LNCAP (cell line): ENCODE measurements at regions not wholly inside any gene's neighbourhood (a gene's known extent, or its start where the extent isn't known, plus 50 kb on each side); places are given as distances from the start of the nearest gene placed in this dataset.

Experiments used
- TF ChIP-seq, protein P1 (sequence below): fragments of 450-650 bp; IDR thresholded peaks from 2 replicates; pipeline ENCODE4 v1.5.1; 2017; ENCODE audit warnings: mild to moderate bottlenecking

DNA sequence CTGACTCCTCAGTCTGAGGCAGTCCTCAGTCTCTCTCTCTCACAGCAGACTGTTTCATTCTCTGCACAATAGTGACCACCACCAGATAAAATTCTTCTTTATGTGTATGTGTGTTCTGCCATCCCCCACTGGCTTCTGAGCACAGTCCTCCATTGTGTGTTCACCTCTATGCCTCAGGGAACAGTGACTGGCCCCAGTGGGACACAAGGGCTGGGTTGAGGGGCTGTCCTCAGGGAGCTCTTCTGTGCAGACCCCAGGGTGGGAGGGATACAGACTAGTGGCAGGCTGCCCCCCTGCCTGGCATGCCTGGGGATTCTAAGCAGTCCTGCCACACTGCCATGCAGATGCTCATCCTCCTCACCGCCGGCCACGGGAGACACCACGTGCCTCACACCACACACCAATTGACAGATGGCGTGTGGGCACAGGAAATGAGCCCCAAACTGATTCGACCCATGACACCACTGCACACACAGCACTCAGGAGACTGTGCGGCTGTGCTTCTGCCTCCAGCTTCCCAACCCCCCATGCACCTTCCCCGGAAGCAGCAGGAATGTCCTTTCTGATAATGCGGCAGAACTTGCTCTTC is 237.6 kb upstream of the CHRNA7 start:
- TF ChIP-seq, protein P1, sequence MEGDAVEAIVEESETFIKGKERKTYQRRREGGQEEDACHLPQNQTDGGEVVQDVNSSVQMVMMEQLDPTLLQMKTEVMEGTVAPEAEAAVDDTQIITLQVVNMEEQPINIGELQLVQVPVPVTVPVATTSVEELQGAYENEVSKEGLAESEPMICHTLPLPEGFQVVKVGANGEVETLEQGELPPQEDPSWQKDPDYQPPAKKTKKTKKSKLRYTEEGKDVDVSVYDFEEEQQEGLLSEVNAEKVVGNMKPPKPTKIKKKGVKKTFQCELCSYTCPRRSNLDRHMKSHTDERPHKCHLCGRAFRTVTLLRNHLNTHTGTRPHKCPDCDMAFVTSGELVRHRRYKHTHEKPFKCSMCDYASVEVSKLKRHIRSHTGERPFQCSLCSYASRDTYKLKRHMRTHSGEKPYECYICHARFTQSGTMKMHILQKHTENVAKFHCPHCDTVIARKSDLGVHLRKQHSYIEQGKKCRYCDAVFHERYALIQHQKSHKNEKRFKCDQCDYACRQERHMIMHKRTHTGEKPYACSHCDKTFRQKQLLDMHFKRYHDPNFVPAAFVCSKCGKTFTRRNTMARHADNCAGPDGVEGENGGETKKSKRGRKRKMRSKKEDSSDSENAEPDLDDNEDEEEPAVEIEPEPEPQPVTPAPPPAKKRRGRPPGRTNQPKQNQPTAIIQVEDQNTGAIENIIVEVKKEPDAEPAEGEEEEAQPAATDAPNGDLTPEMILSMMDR = no peak

DNA sequence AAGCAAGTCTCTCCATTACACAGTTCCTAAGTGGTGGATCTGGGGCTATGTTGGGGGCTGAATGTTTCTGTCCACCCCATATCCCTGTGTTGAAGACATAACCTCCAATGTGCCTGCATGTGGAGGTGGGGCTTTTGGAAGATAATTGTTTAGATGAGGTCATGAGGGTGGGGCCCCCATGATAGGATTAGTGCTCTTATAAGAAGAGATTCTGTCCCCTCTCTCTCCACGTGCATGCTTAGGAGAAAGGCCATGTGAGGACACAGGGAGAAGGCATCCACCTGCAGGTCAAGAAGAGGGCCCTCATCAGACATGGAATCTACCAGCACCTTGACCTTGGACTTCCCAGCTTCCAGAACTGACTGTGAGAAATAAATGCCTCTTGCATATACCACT is 231.0 kb upstream of the CHRNA7 start:
- TF ChIP-seq, protein P1 = no peak

DNA sequence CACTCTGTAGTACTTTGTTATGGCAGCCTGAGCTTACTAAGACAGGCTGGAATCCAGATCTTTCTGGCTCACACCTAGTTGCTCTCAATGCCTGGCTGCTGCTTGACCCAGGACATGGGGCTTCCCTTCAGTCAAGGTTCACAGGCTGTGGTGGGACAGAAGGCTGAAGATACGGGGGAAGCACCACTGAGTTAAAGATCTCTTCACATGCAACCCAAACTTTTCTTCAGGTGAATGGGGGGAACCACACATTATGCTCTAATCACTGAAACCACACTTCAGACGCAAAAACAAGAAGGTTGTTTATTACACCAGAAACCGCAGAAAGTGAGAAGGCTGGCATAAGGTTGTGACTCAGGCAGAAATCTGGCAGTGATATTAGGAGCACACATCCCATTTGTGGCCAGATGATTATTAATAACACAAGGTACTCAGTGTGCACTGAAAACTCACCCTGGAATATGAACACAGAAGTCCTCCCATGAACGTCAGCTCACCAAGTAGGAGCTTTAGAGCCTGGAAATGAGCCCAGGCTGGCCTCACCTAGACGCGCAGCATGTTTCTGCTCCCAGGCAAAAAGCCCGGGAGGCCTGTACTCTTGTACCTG is 230.5 kb upstream of the CHRNA7 start:
- TF ChIP-seq, protein P1 = no peak

DNA sequence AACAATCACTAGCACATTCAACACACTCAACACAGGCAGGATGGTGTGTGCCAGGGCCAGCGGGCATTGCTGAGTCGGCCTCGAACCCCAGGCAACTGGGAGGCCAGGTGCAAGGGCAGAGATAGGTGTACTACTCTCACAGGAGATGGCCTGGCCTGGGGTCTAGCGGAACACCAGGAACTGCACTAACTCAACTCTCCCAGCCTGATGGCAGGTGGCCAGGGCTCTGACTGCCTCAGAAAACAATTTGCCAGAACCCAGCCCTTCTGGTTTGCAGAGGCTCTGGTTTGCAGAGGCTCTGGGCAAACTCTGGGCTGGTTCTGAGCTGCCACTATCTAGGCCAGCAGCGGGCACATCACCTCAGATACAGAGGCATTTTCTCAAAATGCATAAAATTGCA is 229.2 kb upstream of the CHRNA7 start:
- TF ChIP-seq, protein P1 = no peak

DNA sequence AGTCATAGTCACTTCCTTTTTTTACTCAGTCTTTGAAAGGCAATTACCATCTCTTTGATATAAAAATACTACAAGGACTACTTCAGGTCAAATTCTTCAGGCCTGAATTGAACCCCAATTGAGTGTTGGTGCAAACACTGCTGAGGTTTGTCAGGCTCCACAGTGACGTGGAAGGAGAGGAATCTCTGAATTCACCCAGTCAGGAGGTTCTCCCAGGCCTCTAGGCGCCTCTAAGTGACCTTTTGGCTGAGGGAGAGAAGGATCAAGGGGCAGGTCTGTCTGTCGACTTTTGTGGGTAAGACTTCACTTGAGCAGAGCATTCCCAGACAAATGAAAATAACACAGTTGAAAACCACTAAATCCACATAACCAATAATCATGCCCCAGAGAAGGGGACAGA is 227.6 kb upstream of the CHRNA7 start:
- TF ChIP-seq, protein P1 = no peak

DNA sequence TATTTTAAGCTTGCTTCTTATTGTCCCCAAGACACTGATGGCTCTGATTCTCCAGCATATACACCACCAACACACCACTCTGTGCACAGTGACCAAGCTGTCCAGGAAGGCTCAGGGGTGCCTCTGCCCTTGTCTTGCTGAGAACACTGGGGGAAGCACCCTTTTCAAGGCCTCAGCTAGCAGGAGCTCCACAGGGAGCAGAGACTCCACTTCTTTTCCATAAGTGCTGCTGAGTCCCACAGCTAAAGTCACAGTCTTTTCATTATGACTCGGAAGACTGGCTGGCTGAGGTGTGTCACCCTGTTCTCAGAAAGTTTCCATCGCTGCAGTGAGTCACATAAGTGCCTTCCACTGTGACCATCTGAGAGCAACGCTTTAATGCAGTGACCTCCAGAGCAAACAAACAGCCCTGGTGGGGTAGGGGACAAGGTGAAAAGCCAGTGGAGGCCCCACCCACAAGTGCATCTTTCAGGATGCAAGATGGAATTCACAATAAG is 226.9 kb upstream of the CHRNA7 start:
- TF ChIP-seq, protein P1 = no peak

DNA sequence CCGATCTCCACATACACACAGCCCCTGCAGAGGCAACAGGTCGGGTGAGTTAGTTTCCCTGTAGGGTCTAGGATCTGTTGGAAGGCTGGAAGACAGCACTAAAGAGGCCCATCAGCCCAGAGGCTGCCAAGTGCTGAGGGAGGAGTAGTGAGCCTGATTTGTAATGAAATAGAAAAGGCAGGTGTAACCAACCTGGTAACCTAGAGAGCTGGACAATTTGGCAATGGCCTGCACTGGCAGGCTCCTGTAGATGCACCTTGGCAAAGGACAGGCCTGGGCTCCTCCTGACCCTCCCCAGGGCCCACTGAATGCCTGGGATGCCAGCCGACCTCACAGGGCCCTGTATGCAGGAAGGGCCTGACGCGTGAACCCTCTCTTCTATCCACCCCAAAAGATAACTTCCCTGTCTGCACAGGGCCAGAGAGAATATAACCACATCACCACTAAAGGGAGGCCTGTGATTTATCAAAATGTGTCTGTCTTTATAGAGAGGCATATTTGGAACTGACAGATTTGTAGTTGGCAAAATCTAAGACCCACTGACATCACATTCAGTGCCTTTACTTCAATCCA is 225.1 kb upstream of the CHRNA7 start:
- TF ChIP-seq, protein P1 = no peak
